K562 (cell line): ENCODE measurements at regions not wholly inside any gene's neighbourhood (a gene's known extent, or its start where the extent isn't known, plus 50 kb on each side); places are given as distances from the start of the nearest gene placed in this dataset.

Source experiments
- CREBBP ChIP-seq: IDR thresholded peaks from one replicate; pipeline ENCODE4 v1.6.1; 2012; ENCODE audit warnings: low read depth, mild to moderate bottlenecking, control low read depth, inconsistent platforms, low read length
- CTCFL ChIP-seq: IDR thresholded peaks from 2 replicates; pipeline ENCODE4 v1.6.1; 2011; ENCODE audit warnings: borderline replicate concordance, low read depth, mild to moderate bottlenecking, moderate library complexity, low read length; ENCODE audit not compliant: insufficient read depth, poor library complexity, severe bottlenecking
- ELK1 ChIP-seq: sonication (generic); formaldehyde crosslinking; IDR thresholded peaks from 2 replicates; pipeline ENCODE4 v1.8.1; 2022; ENCODE audit warnings: missing genetic modification reagents
- HEY1 ChIP-seq: fragments of 250-450 bp; sonication (Bioruptor Pico); IDR thresholded peaks from 2 replicates; pipeline ENCODE4 v1.5.0; 2020; ENCODE audit warnings: mild to moderate bottlenecking, moderate library complexity, borderline replicate concordance
- HMGN3 ChIP-seq: IDR thresholded peaks from 2 replicates; pipeline ENCODE4 v1.6.1; 2011; ENCODE audit warnings: borderline replicate concordance, low read depth, mild to moderate bottlenecking, mixed read lengths, low read length; ENCODE audit not compliant: insufficient read length; ENCODE audit errors: extremely low read depth
- PTRF ChIP-seq: fragments of 450-650 bp; IDR thresholded peaks from 2 replicates; pipeline ENCODE4 v1.6.1; 2016; ENCODE audit warnings: mild to moderate bottlenecking, missing genetic modification characterization, missing compliant biosample characterization
- SLC30A9 ChIP-seq: fragments of 250-450 bp; sonication (Bioruptor Pico); IDR thresholded peaks from 2 replicates; pipeline ENCODE4 v1.8.0; 2022; ENCODE audit warnings: mild to moderate bottlenecking, moderate library complexity
- SMC3 ChIP-seq: conservative IDR thresholded peaks from 2 replicates; pipeline ENCODE4 v1.6.1; 2011; ENCODE audit warnings: low read depth, low read length, improper control_type of control experiment; ENCODE audit not compliant: insufficient read depth
- TGIF2 ChIP-seq: sonication (generic); formaldehyde crosslinking; IDR thresholded peaks from 2 replicates; pipeline ENCODE4 v1.8.1; 2022; ENCODE audit warnings: mild to moderate bottlenecking, missing genetic modification reagents, moderate library complexity
- TRIM28 ChIP-seq: fragments of 450-650 bp; IDR thresholded peaks from 2 replicates; pipeline ENCODE4 v1.6.1; 2017
- ZNF318 ChIP-seq, 2 experiments: fragments of 450-650 bp; IDR thresholded peaks; 2 replicates each; pipeline ENCODE4 v1.6.1; 2016; ENCODE audit warnings: mild to moderate bottlenecking in 2 of 2, borderline replicate concordance in 1 of 2, low read depth in 1 of 2, moderate library complexity in 1 of 2

GRCh38 chr11:109845437-109845836, 247.8 kb upstream of the ZC3H12C start (continued):
- TF ChIP-seq CTCFL (no peak), ELK1 (CRISPR knock-in tag) (no peak), SLC30A9 (CRISPR knock-in tag) (no peak), PTRF (tag) (no peak), HEY1 (no peak), TRIM28 (no peak), CREBBP (no peak), ZNF318 (IDR thresholded peaks at IDR 0.05; ENCODE audit: borderline replicate concordance in 1 of 2, low read depth in 1 of 2) (no peak), TGIF2 (CRISPR knock-in tag) (no peak), SMC3 (no peak), HMGN3 (no peak)
